ENCODE measurements at regions not wholly inside any gene's neighbourhood (a gene's known extent, or its start where the extent isn't known, plus 50 kb on each side); places are given as distances from the start of the nearest gene placed in this dataset.
"Not testable (repeated sequence)": the region's sequence is repeated elsewhere in the genome, so short reads cannot be mapped to it uniquely, and the experiment has no call there.

- no peak for DNase-seq
Observed at GRCh38 chr7:356691-357462, 66.9 kb downstream of the FOXL3 start.

GRCh38 chr7:357531-358209 is 67.7 kb downstream of the FOXL3 start:
- DNase-seq, result no peak

GRCh38 chr7:358352-358751 is 68.4 kb downstream of the FOXL3 start:
- DNase-seq, result no peak

- no peak for DNase-seq
Observed at GRCh38 chr7:359226-359765, 69.3 kb downstream of the FOXL3 start.

- DNase-seq, result no peak
Observed at GRCh38 chr7:359766-360361, 69.9 kb downstream of the FOXL3 start.

- DNase-seq, result no peak
Observed at GRCh38 chr7:360454-361100, 70.6 kb downstream of the FOXL3 start.

GRCh38 chr7:361182-361581 is 71.2 kb downstream of the FOXL3 start:
- not testable (repeated sequence) for DNase-seq

GRCh38 chr7:361680-362401 is 71.9 kb downstream of the FOXL3 start:
- no peak for DNase-seq

GRCh38 chr7:362402-363096 is 72.6 kb downstream of the FOXL3 start:
- DNase-seq, result peak; percentile 48

- DNase-seq, result no peak
Observed at GRCh38 chr7:363626-364025, 73.7 kb downstream of the FOXL3 start.

GRCh38 chr7:364536-364935 is 74.6 kb downstream of the FOXL3 start:
- DNase-seq, result no peak

- DNase-seq, result no peak
Observed at GRCh38 chr7:365593-365992, 75.6 kb downstream of the FOXL3 start.

GRCh38 chr7:366161-366803 is 76.3 kb downstream of the FOXL3 start:
- no peak for DNase-seq

- DNase-seq, result no peak
Observed at GRCh38 chr7:367351-367901, 77.5 kb downstream of the FOXL3 start.

GRCh38 chr7:368651-369475 is 78.9 kb downstream of the FOXL3 start:
- DNase-seq, result no peak

GRCh38 chr7:369476-370258 is 79.7 kb downstream of the FOXL3 start:
- no peak for DNase-seq

GRCh38 chr7:370259-370625 is 80.3 kb downstream of the FOXL3 start:
- no peak for DNase-seq

GRCh38 chr7:370775-371118 is 80.8 kb downstream of the FOXL3 start:
- no peak for DNase-seq

- peak; percentile 4 for DNase-seq
Observed at GRCh38 chr7:371119-371778, 81.3 kb downstream of the FOXL3 start.
